KMS-11 (cell line): ENCODE measurements at regions not wholly inside any gene's neighbourhood (a gene's known extent, or its start where the extent isn't known, plus 50 kb on each side); places are given as distances from the start of the nearest gene placed in this dataset.

Source experiments
- H2AFZ ChIP-seq: fragments of 200-600 bp; sonication (generic); 2 replicates; pipeline ENCODE4 v1.6.1; 2016; ENCODE audit warnings: antibody characterized with exemption, mixed run types, low read depth
- H3K27ac ChIP-seq: fragments of 200-600 bp; sonication (generic); 2 replicates; pipeline ENCODE4 v1.6.1; 2016; ENCODE audit warnings: mild to moderate bottlenecking, mixed run types
- H3K27me3 ChIP-seq: fragments of 200-600 bp; sonication (generic); 2 replicates; pipeline ENCODE4 v1.6.1; 2017; ENCODE audit warnings: mild to moderate bottlenecking, low read depth, mixed run types, moderate library complexity; ENCODE audit not compliant: insufficient read depth
- H3K36me3 ChIP-seq: fragments of 200-600 bp; sonication (generic); 2 replicates; pipeline ENCODE4 v1.6.1; 2017; ENCODE audit warnings: mild to moderate bottlenecking, mixed run types; ENCODE audit not compliant: insufficient read depth
- H3K4me1 ChIP-seq: fragments of 200-600 bp; sonication (generic); 2 replicates; pipeline ENCODE4 v1.6.1; 2016; ENCODE audit warnings: mild to moderate bottlenecking, low read depth, mixed run types; ENCODE audit not compliant: poor library complexity, severe bottlenecking
- H3K4me2 ChIP-seq: fragments of 200-600 bp; sonication (generic); 2 replicates; pipeline ENCODE4 v1.7.0; 2016; ENCODE audit warnings: mild to moderate bottlenecking, mixed run types
- H3K4me3 ChIP-seq: fragments of 200-600 bp; sonication (generic); IDR thresholded peaks from 2 replicates; pipeline ENCODE4 v1.6.1; 2017; ENCODE audit warnings: low read depth, low read length, mixed read lengths; ENCODE audit not compliant: insufficient read depth
- H3K79me2 ChIP-seq: fragments of 200-600 bp; sonication (generic); 2 replicates; pipeline ENCODE4 v1.6.1; 2016; ENCODE audit warnings: low read depth, mixed run types; ENCODE audit not compliant: insufficient read depth
- H3K9ac ChIP-seq: fragments of 200-600 bp; sonication (generic); 2 replicates; pipeline ENCODE4 v1.6.1; 2016; ENCODE audit warnings: mild to moderate bottlenecking, mixed run types
- H4K20me1 ChIP-seq: fragments of 200-600 bp; sonication (generic); 2 replicates; pipeline ENCODE4 v1.6.1; 2016; ENCODE audit warnings: mild to moderate bottlenecking, mixed run types; ENCODE audit not compliant: insufficient read depth
- CTCF ChIP-seq: fragments of 200-600 bp; sonication (generic); conservative IDR thresholded peaks from 2 replicates; pipeline ENCODE4 v1.6.1; 2017; ENCODE audit warnings: low read depth, mild to moderate bottlenecking, antibody characterized with exemption, low read length, moderate library complexity, mixed read lengths

GRCh38 chr16:59201160-59201559 lies 467.0 kb upstream of the GOT2 start:
- Histone ChIP-seq H3K4me2 (no peak overlapping the region), H3K27ac (no peak overlapping the region), H3K27me3 (no peaks in the 10 kb centered on the region), H3K79me2 (no peaks in the 10 kb centered on the region), H3K4me3 (no peak overlapping the region), H3K4me1 (no peaks in the 10 kb centered on the region), H3K36me3 (no peaks in the 10 kb centered on the region), H4K20me1 (no peaks in the 10 kb centered on the region), H2AFZ (no peak overlapping the region), H3K9ac (no peak overlapping the region)
- no peak for TF ChIP-seq CTCF

GRCh38 chr16:59198487-59198886 lies 464.4 kb upstream of the GOT2 start:
- no peaks in the 10 kb centered on the region for H4K20me1 ChIP-seq
- H3K27me3 ChIP-seq: no peaks in the 10 kb centered on the region
- H3K4me2 ChIP-seq: no peak overlapping the region
- H2AFZ ChIP-seq: no peak overlapping the region
- no peaks in the 10 kb centered on the region for H3K79me2 ChIP-seq
- no peak overlapping the region for H3K4me3 ChIP-seq
- TF ChIP-seq CTCF: no peak
- no peak overlapping the region for H3K27ac ChIP-seq
- no peaks in the 10 kb centered on the region for H3K36me3 ChIP-seq
- H3K9ac ChIP-seq: no peak overlapping the region
- H3K4me1 ChIP-seq: no peaks in the 10 kb centered on the region

- no peak for TF ChIP-seq CTCF
- Histone ChIP-seq H3K79me2 (no peaks in the 10 kb centered on the region), H3K4me1 (no peaks in the 10 kb centered on the region)
Observed at GRCh38 chr16:59195242-59195641, 461.1 kb upstream of the GOT2 start.

GRCh38 chr16:59193637-59194036 lies 459.5 kb upstream of the GOT2 start:
- H3K4me2 ChIP-seq: no peak overlapping the region
- no peaks in the 10 kb centered on the region for H3K36me3 ChIP-seq
- H3K9ac ChIP-seq: no peak overlapping the region
- H2AFZ ChIP-seq: no peak overlapping the region
- no peaks in the 10 kb centered on the region for H4K20me1 ChIP-seq
- no peak overlapping the region for H3K27ac ChIP-seq
- H3K4me1 ChIP-seq: no peaks in the 10 kb centered on the region
- H3K79me2 ChIP-seq: no peaks in the 10 kb centered on the region
- H3K4me3 ChIP-seq: no peak overlapping the region
- TF ChIP-seq CTCF: no peak
- H3K27me3 ChIP-seq: no peaks in the 10 kb centered on the region

More at GRCh38 chr16:59195242-59195641, 461.1 kb upstream of the GOT2 start:
- no peaks in the 10 kb centered on the region for H3K27me3 ChIP-seq
- H3K4me2 ChIP-seq: no peak overlapping the region
- H3K27ac ChIP-seq: no peak overlapping the region
- H3K9ac ChIP-seq: no peak overlapping the region
- H2AFZ ChIP-seq: no peak overlapping the region
- H3K4me3 ChIP-seq: no peak overlapping the region
- H3K36me3 ChIP-seq: no peaks in the 10 kb centered on the region
- no peaks in the 10 kb centered on the region for H4K20me1 ChIP-seq
